ENCODE measurements at regions not wholly inside any gene's neighbourhood (a gene's known extent, or its start where the extent isn't known, plus 50 kb on each side); places are given as distances from the start of the nearest gene placed in this dataset.

DNA sequence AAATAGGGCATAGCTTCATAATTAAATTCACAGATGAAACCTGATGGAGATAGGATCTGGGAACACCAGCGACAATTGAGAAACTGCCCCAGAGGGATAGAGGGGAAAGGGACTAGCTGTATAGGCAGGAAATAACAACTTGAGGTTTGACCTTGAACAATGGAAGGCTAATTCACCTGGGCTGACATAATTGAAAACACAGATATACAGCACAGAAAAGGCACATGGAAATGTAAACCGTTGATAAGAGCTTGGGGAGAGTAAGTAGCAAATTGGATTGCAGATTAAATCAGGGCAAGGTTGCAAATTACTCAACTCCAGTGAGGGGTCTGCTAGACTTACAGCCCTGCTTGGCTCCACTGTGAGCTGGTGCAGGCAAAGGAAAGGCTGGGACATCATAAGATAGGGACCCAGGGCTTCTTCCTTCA lies 246.7 kb downstream of the DLEU7 start:
- DNase-seq, result no peak
- H3K36me3 Mint-ChIP-seq, result no peaks in the 10 kb centered on the region
- no peak overlapping the region for H3K4me3 Mint-ChIP-seq
- no peaks in the 10 kb centered on the region for H3K9me3 Mint-ChIP-seq
- H3K27ac Mint-ChIP-seq, result no peak overlapping the region
- no peak for ATAC-seq (ENCODE audit: low read depth)
- POLR2A ChIA-PET, result interaction anchor here (1.0 to 1.2 kb wide), 2 partner anchors 315 to 600 kb away, joined by 3 read pairs; partner anchors contain the start of gene TRIM13
- peaks cover 33% of the 10 kb centered on the region for H3K4me1 Mint-ChIP-seq
- peaks cover 2% of the 10 kb centered on the region for H3K27me3 Mint-ChIP-seq

DNA sequence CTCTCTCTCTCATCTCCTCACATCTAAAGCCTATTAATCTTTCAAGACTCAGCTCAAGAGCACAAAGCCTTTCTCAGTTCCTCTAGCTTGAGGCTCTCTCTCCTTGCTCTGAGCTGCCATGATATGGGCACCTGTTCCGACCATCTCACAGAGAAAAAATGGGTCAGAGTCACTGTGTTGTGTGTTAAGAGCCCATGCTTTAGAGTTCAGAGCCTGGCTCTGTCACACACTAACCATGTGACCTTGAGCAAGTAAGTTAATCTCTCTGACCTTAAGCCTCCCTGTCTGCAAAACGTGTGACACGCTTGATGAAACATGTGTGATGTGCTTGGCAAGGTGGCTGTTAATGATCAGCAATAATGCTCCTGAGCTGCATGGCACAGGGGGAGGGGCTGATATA lies 245.2 kb downstream of the DLEU7 start:
- ATAC-seq (ENCODE audit: low read depth), result no peak
- Mint-ChIP-seq H3K4me1 (peaks cover 27% of the 10 kb centered on the region), H3K36me3 (no peaks in the 10 kb centered on the region), H3K27ac (no peak overlapping the region), H3K9me3 (no peaks in the 10 kb centered on the region), H3K4me3 (no peak overlapping the region), H3K27me3 (peaks cover 2% of the 10 kb centered on the region)
- no peak for DNase-seq
- POLR2A ChIA-PET, result no interaction called here

DNA sequence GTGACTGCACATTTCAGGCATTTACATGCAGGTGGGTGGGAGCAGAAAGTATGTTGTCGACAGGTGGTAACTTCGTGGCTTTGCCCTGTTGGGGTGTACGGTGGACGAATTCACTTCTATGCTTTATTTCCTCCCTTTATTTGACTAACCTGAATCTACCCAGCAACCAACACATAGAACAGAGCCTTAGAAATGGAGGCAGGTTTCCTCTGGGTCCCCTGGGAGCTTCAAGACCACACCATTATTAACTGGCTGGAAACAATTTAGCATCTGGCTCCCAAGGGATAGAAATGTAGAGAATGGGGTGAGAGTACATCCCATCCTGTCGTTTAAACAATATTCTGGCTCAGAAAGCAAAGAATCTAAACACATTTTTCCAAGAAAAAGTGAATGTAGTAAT lies 244.4 kb downstream of the DLEU7 start:
- Mint-ChIP-seq H3K27me3 (peaks cover 2% of the 10 kb centered on the region), H3K27ac (no peak overlapping the region), H3K4me1 (peaks cover 24% of the 10 kb centered on the region), H3K36me3 (no peaks in the 10 kb centered on the region), H3K9me3 (no peaks in the 10 kb centered on the region), H3K4me3 (no peak overlapping the region)
- DNase-seq (no peak), ATAC-seq (ENCODE audit: low read depth) (no peak)
- POLR2A ChIA-PET, result no interaction called here

DNA sequence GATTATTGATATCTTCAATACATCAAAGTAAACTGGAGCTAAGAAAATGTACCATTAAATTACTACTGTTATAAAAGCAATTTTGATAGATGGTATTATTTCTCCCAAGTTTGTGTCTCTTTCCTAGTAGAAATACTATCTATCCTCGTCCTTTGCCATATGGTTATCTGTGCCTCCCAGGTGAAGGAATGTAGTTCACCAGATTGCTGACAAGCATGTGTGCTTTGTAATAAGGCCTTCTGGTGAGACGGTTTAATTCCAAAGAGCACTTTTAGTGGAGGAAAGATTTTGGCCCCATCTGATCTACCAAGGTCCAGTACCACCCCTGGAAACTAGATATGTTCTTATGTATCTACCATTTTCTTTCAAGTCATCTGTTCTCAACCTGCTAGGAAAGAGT lies 243.6 kb downstream of the DLEU7 start:
- Mint-ChIP-seq H3K4me1 (peaks cover 18% of the 10 kb centered on the region), H3K4me3 (no peak overlapping the region), H3K9me3 (no peaks in the 10 kb centered on the region), H3K27me3 (peaks cover 4% of the 10 kb centered on the region), H3K36me3 (no peaks in the 10 kb centered on the region), H3K27ac (no peak overlapping the region)
- DNase-seq (no peak), ATAC-seq (ENCODE audit: low read depth) (no peak)
- POLR2A ChIA-PET, result interaction anchor here (1.5 kb wide), 1 partner anchor 11 kb away, joined by 3 read pairs; no protein-coding TSS in a partner anchor

DNA sequence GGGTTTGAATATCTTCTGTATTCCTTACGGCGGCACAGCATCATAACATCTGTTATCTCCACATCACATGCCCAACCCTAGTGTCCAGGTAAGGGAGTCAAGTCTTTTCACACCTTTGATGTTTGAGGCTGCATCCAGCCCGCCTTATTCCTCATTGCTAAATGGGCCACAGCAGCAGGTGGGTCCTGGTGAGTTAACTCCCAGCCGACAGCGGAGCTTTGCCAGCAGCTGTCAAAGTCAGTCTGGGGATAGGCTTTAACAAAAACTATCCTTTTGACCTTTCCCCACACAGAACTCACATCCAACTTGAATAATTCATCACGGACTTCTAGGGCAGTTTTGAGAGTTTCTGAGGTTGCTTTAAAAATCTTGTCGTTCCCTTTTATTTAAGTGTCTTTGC lies 235.1 kb downstream of the DLEU7 start:
- H3K36me3 Mint-ChIP-seq, result no peaks in the 10 kb centered on the region

DNA sequence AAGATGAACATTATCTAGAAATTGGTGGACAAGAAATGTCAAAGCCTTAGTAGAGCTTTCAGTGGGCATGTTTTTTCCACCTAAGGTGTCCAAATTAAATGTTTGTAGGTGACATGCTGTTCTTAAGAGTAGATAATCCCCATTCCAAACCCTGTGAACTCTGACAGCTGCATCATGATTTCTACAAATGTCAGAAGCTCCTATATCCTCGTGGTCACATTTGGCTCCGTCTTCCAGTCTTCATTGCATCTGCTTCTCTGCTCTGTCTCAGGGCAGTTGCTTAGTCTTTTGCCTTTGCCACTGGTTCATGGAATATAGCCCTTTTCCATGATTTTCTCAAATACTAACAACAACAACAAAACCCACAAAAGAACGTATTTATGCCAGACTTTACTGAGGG lies 234.5 kb downstream of the DLEU7 start:
- peaks cover 16% of the 10 kb centered on the region for H3K4me1 Mint-ChIP-seq
- no peak overlapping the region for H3K4me3 Mint-ChIP-seq
- H3K9me3 Mint-ChIP-seq, result no peaks in the 10 kb centered on the region
- H3K36me3 Mint-ChIP-seq, result no peaks in the 10 kb centered on the region
- ATAC-seq (ENCODE audit: low read depth) (no peak), DNase-seq (no peak)
- POLR2A ChIA-PET, result interaction anchor here (0.6 kb wide), 1 partner anchor 8 kb away, joined by 3 read pairs; no protein-coding TSS in a partner anchor
- no peak overlapping the region for H3K27ac Mint-ChIP-seq
- H3K27me3 Mint-ChIP-seq, result peaks cover 38% of the 10 kb centered on the region

More for the DNA sequence above, 235.1 kb downstream of the DLEU7 start:
- Mint-ChIP-seq H3K27ac (no peak overlapping the region), H3K4me3 (no peak overlapping the region), H3K4me1 (peaks cover 16% of the 10 kb centered on the region), H3K9me3 (no peaks in the 10 kb centered on the region), H3K27me3 (peaks cover 38% of the 10 kb centered on the region)
- ATAC-seq (ENCODE audit: low read depth) (no peak), DNase-seq (no peak)
- POLR2A ChIA-PET, result interaction anchor here (0.6 kb wide), 1 partner anchor 9 kb away, joined by 3 read pairs; no protein-coding TSS in a partner anchor

DNA sequence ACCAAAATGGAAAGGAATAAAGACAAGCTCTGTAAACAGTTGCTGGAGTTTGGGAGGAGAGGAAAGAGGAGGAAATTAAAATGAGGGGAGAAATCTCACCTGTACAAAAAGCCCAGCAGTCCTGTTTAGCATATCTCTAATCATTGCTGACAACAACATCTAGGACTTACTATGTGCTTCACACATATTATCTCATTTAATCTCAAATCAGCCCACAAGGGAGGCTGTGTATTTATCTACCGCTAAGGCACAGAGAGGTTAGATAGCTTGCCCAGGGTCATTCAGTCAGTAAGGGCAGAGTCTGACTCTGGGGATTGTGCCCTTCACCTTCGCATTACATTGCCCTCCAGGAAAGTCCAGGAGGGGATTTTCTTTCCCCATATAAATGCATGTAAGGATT lies 233.3 kb downstream of the DLEU7 start:
- no peak overlapping the region for H3K4me3 Mint-ChIP-seq

DNA sequence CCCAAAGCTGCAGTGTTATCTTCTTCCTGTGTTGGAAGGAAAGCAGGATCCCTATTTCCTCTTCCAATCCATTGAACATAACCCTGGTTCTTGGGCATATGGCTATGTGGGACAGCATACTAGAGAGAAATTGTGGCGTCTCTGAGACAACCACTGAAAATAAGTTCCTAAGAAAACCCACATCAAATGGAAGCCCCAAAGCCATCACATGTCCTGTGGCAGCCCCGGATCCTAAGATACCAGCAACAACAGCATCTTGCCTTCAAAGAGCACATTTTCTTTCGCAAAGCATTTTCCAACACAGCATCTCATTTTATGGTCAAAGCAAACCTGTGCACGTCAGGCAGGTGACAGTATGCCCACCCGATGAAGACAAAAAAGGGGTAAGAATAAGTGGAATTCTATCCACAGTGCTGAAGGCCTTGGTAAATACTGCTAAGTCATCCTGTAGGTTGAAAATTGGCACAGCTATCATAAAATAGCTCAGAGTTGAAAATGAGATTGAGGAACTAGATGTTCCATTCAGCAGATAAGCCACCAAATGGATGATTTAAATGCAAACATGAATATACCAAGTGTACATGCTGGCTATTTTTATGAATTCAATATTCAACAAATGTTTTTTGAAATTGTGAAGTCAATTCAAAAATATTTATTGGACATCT lies 232.2 kb downstream of the DLEU7 start:
- Mint-ChIP-seq H3K4me1 (peaks cover 19% of the 10 kb centered on the region), H3K27ac (no peak overlapping the region), H3K9me3 (no peaks in the 10 kb centered on the region), H3K36me3 (no peaks in the 10 kb centered on the region), H3K4me3 (peak overlapping the region; percentile 36), H3K27me3 (peaks cover 36% of the 10 kb centered on the region)
- peak; percentile 51 for DNase-seq
- peak; percentile 81 for ATAC-seq (ENCODE audit: low read depth)
- POLR2A ChIA-PET, result no interaction called here

More for the DNA sequence above, 233.3 kb downstream of the DLEU7 start:
- Mint-ChIP-seq H3K4me1 (peaks cover 16% of the 10 kb centered on the region), H3K9me3 (no peaks in the 10 kb centered on the region), H3K27ac (no peak overlapping the region), H3K27me3 (peaks cover 36% of the 10 kb centered on the region), H3K36me3 (no peaks in the 10 kb centered on the region)
- POLR2A ChIA-PET, result no interaction called here
- no peak for DNase-seq
- no peak for ATAC-seq (ENCODE audit: low read depth)

DNA sequence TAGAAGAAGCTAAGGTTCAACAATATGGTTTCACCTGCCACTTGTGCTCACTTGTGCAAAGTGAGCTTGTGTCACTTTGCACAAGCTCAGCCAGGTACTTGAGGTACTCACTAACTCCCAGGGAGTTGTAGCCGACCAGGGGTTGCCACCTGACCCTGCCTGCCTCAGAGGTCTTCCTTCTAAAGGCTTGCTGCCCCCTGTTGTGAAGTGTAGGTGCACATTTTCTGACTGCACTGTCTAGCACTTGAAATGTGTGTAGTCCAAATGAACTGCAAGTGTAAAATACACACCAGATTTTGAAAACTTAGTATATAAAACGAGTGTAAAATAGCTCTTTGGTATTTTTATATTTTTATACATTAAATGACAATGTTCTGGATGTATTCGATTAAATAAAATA lies 230.8 kb downstream of the DLEU7 start:
- H3K27ac Mint-ChIP-seq, result no peak overlapping the region
- H3K4me3 Mint-ChIP-seq, result no peak overlapping the region
- no peaks in the 10 kb centered on the region for H3K36me3 Mint-ChIP-seq
- ATAC-seq (ENCODE audit: low read depth) (no peak), DNase-seq (no peak)
- H3K27me3 Mint-ChIP-seq, result peaks cover 29% of the 10 kb centered on the region
- POLR2A ChIA-PET, result no interaction called here
- H3K4me1 Mint-ChIP-seq, result peaks cover 30% of the 10 kb centered on the region
- no peaks in the 10 kb centered on the region for H3K9me3 Mint-ChIP-seq

DNA sequence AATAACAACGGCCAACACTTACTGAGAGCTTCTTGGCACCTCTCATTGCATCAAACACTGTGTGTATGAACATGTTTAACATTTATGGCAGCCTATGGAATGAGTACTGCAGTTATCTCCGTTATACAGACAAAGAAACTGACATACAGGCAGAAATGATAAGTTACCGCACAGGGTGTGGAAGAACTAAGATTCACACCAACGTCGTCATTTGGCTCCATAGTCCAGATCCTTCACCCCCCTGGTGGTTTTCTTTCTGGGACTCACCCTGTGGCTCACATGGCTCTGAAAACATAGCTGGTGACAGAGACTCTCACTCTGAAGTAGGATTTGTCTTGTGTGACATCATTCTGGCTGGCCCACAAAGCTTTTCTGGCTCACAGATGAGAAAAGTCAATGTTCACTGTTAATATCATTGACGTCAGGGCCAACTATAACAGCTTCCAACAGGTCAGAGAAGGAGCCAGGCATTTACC lies 230.1 kb downstream of the DLEU7 start:
- POLR2A ChIA-PET, result no interaction called here

DNA sequence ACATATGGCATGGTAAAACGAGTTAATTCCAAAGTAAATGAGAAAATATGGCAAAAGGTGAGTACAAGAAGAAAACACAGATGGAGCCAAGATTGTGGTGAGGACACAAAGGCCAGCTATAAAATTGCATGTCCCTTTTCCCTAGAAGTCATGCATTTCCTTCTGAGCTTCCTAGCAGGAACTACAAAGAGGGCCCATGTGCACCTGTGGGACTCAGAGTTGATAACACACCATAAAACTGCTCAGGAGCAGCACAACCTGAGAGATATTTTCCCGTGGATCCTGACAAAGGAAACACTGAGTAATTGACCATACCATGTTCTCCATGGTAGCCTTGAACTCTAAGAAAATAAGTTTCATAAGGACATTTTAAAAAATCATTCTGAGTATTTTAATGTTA lies 228.3 kb downstream of the DLEU7 start:
- H3K4me1 Mint-ChIP-seq, result peaks cover 30% of the 10 kb centered on the region
- H3K27me3 Mint-ChIP-seq, result peaks cover 4% of the 10 kb centered on the region
- no peaks in the 10 kb centered on the region for H3K9me3 Mint-ChIP-seq
- no peak overlapping the region for H3K27ac Mint-ChIP-seq
- no peak overlapping the region for H3K4me3 Mint-ChIP-seq
- POLR2A ChIA-PET, result no interaction called here
- DNase-seq, result no peak
- ATAC-seq (ENCODE audit: low read depth), result no peak
- no peaks in the 10 kb centered on the region for H3K36me3 Mint-ChIP-seq

More for the DNA sequence above, 230.1 kb downstream of the DLEU7 start:
- DNase-seq, result no peak
- Mint-ChIP-seq H3K4me1 (peaks cover 30% of the 10 kb centered on the region), H3K27ac (no peak overlapping the region), H3K4me3 (no peak overlapping the region), H3K9me3 (no peaks in the 10 kb centered on the region), H3K27me3 (peaks cover 22% of the 10 kb centered on the region), H3K36me3 (no peaks in the 10 kb centered on the region)
- ATAC-seq (ENCODE audit: low read depth), result no peak

DNA sequence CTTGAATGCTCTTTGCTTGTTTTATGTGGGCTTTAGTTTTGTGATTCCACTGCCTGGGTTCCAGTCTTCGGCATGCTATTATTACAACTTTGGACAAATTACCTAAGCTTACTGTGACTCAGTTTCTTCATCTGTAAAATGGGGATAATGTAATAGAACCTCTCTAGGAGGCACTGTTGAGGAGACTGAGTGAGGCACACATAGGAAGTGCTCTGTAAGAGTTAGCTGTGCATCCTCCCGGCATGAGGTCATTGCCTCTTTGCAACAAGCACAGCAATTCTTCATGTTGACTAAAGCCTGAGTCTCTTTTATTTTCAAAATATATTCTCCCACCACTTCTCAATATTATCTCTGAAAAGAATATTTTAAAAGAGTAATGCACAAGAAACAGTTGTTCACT lies 227.4 kb downstream of the DLEU7 start:
- no peaks in the 10 kb centered on the region for H3K36me3 Mint-ChIP-seq
- no peak overlapping the region for H3K27ac Mint-ChIP-seq
- DNase-seq (no peak), ATAC-seq (ENCODE audit: low read depth) (no peak)
- H3K4me3 Mint-ChIP-seq, result no peak overlapping the region
- POLR2A ChIA-PET, result no interaction called here
- peaks cover 4% of the 10 kb centered on the region for H3K27me3 Mint-ChIP-seq
- no peaks in the 10 kb centered on the region for H3K9me3 Mint-ChIP-seq
- peaks cover 25% of the 10 kb centered on the region for H3K4me1 Mint-ChIP-seq

DNA sequence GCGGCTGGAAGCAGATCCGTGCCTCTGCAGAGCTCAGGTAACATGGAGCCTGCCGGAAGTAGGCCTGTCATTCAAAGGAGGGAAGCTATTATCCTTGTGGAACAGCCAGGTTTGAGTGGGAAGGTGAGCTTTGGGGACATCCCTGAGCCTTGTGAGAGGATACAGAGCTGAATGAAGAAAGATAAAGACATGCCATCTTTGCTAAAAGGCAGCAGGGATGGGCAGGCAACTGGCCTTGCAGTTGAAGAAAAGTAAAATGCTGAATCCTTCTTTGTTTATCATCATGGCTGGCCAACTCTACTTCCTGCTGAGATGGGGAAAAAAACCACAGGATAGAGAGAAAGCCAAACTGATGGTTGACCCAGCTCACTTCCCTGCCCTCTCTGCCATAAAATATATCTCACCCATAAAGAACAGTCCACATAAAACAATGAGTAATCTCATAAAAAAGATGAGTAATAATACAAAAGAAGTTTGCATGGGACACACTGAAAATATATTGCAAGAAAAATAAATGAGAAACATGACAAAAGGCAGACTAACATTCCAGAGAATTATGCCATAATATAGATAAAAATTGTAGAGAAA lies 226.3 kb downstream of the DLEU7 start:
- POLR2A ChIA-PET, result interaction anchor here (1.1 kb wide), 1 partner anchor 9 kb away, joined by 3 read pairs; no protein-coding TSS in a partner anchor

DNA sequence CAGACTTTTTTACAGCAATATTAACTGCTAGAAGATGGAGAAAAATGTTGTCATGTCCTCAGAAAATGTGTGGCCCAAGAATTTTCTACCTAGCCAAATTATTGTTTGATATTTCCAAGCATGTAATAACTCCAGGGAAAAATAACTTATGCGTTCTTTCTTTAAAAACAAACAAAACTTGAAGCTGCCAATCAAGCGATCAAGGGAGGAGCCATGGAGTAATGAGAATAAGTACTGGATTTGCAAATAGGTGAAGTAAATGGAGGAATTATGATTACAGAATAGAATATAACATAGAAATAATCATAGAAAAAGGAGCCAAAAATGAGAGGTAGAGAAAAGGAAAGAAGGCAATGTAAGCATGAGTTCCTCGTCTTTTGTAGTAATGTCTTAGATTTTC lies 225.3 kb downstream of the DLEU7 start:
- ATAC-seq (ENCODE audit: low read depth), result no peak
- POLR2A ChIA-PET, result no interaction called here
- Mint-ChIP-seq H3K4me1 (peaks cover 14% of the 10 kb centered on the region), H3K27ac (no peak overlapping the region), H3K27me3 (peaks cover 9% of the 10 kb centered on the region), H3K9me3 (no peaks in the 10 kb centered on the region), H3K4me3 (no peak overlapping the region), H3K36me3 (no peaks in the 10 kb centered on the region)
- no peak for DNase-seq

More for the DNA sequence above, 226.3 kb downstream of the DLEU7 start:
- Mint-ChIP-seq H3K9me3 (no peaks in the 10 kb centered on the region), H3K4me3 (no peak overlapping the region), H3K27me3 (peaks cover 6% of the 10 kb centered on the region), H3K27ac (no peak overlapping the region), H3K4me1 (peaks cover 15% of the 10 kb centered on the region), H3K36me3 (no peaks in the 10 kb centered on the region)
- ATAC-seq (ENCODE audit: low read depth) (no peak), DNase-seq (no peak)
